ENCODE measurements at regions not wholly inside any gene's neighbourhood (a gene's known extent, or its start where the extent isn't known, plus 50 kb on each side); places are given as distances from the start of the nearest gene placed in this dataset.

DNA sequence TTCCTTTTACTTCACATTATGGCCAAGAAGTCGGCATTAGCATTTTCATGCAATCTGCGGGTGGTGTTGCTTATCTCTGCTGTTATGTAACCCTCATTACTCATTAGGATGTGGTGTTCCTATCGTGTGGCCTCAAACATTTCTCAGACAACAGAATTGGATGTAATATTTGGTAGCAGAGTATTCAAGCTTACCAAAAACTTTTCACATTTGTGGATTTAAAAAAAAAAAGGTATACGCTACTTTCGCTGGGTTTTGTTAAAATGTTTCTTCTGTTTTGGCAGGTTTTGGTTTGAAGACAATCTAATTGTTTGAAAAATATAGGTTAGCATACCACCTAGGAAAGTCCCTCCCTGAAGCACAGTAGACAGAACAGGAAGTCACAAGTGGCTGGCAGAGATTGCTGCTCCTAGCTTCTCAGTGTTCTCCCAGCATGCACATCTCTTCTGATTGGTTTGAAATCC lies 128.8 kb downstream of the GATA3 start:
- TF ChIP-seq, protein P1, sequence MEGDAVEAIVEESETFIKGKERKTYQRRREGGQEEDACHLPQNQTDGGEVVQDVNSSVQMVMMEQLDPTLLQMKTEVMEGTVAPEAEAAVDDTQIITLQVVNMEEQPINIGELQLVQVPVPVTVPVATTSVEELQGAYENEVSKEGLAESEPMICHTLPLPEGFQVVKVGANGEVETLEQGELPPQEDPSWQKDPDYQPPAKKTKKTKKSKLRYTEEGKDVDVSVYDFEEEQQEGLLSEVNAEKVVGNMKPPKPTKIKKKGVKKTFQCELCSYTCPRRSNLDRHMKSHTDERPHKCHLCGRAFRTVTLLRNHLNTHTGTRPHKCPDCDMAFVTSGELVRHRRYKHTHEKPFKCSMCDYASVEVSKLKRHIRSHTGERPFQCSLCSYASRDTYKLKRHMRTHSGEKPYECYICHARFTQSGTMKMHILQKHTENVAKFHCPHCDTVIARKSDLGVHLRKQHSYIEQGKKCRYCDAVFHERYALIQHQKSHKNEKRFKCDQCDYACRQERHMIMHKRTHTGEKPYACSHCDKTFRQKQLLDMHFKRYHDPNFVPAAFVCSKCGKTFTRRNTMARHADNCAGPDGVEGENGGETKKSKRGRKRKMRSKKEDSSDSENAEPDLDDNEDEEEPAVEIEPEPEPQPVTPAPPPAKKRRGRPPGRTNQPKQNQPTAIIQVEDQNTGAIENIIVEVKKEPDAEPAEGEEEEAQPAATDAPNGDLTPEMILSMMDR (conservative IDR thresholded peaks at IDR 0.05; ENCODE audit: low read length), result no peak
- no peak overlapping the region for H3K4me3 ChIP-seq (ENCODE audit: low read length)
- no peak for DNase-seq (ENCODE audit: low read depth)

DNA sequence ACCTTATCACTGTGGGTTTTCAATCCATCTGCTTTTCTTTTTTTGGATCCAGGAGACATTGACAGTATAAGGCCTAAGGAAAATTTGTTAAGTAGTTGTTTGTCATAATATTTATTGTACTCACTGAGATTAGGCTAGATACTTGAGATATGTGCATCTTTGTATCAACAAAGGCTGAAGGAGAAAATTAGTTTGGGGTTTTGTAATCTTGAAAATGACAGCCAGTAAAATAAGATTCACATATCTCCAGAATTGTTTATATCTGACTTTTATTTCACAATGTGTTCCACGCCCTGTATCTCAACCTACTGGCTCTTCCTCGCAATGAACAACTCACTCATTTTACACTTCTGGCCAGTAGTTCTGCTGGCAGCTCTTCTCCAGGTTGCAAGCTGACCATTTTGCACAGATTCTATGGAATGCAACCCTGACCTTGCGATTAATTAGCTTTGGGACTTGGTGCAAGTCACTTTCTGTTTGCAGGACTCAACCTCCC lies 132.7 kb downstream of the GATA3 start:
- H3K4me3 ChIP-seq (ENCODE audit: low read length), result no peak overlapping the region
- DNase-seq (ENCODE audit: low read depth), result no peak
- TF ChIP-seq, protein P1 (conservative IDR thresholded peaks at IDR 0.05; ENCODE audit: low read length), result no peak

DNA sequence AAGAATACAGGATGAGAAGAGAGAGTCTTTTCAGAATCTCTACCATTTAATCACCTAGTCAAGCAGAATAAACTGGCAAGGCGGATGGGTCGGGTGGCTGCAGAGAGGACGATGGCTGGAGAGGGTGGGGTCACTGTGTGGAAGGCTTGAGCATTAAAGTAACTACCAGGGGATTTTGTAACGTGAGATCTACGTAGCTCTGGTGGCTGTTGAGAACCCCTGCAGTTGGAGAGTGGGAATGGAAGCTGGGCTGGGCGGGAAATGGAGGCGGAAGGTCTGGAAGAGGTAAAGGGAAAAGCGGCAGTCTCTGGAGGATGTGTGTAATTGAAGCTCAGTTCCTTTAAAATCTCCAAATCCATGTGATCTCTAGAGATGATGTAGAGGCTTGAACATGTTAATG lies 135.0 kb downstream of the GATA3 start:
- TF ChIP-seq, protein P1 (conservative IDR thresholded peaks at IDR 0.05; ENCODE audit: low read length), result no peak
- DNase-seq (ENCODE audit: low read depth), result no peak
- no peak overlapping the region for H3K4me3 ChIP-seq (ENCODE audit: low read length)

DNA sequence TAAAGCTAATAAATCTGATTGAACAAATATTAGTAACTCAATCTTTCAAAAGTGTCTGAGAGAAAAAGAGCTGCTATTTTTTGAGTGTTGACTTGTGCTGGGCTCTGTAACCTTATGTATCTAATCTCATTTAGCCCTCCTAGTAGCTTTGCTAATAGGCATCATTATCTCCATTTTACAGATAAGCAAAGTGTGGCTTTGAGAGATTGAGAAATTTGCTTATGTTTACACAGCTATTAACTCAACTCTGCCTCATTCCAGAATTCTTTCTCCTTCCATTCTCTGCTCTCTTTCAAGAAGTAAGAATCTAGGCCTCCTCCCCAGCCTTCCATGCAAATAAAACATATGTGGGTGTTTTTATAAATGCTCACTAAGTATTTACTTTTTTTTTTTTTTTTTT lies 137.8 kb downstream of the GATA3 start:
- no peak for DNase-seq (ENCODE audit: low read depth)
- TF ChIP-seq, protein P1 (conservative IDR thresholded peaks at IDR 0.05; ENCODE audit: low read length), result no peak
- no peak overlapping the region for H3K4me3 ChIP-seq (ENCODE audit: low read length)

DNA sequence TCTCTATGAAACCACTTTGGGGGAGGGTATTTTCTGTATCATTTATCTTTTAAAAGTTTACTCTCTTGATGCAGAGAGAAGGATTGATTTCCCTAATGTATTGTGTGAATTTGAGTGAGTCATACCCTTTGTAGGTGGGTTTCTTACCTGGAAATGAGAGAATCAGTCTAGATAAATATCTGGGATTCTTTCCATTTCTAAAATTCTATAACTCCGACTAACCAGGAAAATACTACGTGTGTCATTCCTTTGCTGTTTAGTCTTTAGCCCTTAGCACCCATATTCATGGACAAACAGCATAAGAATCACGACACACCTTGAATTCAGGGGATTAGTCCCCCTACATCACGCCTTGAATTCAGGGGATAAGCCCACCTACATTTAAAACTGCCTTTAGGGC lies 139.1 kb downstream of the GATA3 start:
- H3K4me3 ChIP-seq (ENCODE audit: low read length), result no peak overlapping the region
- DNase-seq (ENCODE audit: low read depth), result no peak
- TF ChIP-seq, protein P1 (conservative IDR thresholded peaks at IDR 0.05; ENCODE audit: low read length), result no peak

DNA sequence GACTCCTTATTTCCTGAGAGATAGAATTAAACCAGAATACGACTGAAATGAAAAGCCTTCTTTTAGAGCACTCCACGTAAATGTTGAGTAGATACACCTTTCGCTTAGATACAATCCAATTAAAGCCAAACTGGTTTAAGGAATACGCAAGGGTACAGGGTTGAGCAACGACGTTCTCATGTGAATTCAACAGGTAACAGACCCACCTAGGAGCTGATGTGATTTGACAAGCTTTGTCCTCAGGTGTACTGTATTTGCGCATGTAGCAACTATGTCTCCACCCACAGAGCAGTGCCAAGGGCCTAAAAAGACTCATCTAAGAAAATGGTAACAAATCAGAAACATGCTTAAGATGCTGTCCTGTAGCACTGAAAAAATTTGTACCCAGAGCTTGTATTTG lies 139.6 kb downstream of the GATA3 start:
- DNase-seq (ENCODE audit: low read depth), result no peak
- no peak overlapping the region for H3K4me3 ChIP-seq (ENCODE audit: low read length)
- TF ChIP-seq, protein P1 (conservative IDR thresholded peaks at IDR 0.05; ENCODE audit: low read length), result no peak

DNA sequence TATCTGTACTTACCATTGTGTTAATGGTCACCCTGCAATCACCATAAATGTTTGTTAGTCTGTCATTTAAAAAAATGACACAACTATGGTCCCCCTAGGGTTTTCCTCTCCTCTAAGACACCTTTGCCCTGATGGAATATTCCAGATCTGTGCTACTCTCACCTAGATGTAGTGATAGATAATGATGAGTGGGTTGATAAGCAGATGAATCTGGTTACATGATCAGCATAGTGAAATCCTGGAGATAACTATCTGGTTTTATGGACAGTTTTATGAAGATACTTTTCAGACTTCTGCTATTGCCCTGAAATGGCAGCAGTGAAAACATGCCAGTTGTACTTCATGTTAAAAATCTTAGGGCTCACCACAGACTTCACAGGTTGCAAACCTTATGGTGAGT lies 152.4 kb downstream of the GATA3 start:
- no peak overlapping the region for H3K4me3 ChIP-seq (ENCODE audit: low read length)
- DNase-seq (ENCODE audit: low read depth), result no peak
- TF ChIP-seq, protein P1 (conservative IDR thresholded peaks at IDR 0.05; ENCODE audit: low read length), result no peak

Measured in AG10803 (cell line).